KMS-11 (cell line): ENCODE measurements at regions not wholly inside any gene's neighbourhood (a gene's known extent, or its start where the extent isn't known, plus 50 kb on each side); places are given as distances from the start of the nearest gene placed in this dataset.

Experiments
- H2AFZ ChIP-seq: fragments of 200-600 bp; sonication (generic); 2 replicates; pipeline ENCODE4 v1.6.1; 2016; ENCODE audit warnings: antibody characterized with exemption, mixed run types, low read depth
- H3K27ac ChIP-seq: fragments of 200-600 bp; sonication (generic); 2 replicates; pipeline ENCODE4 v1.6.1; 2016; ENCODE audit warnings: mild to moderate bottlenecking, mixed run types
- H3K27me3 ChIP-seq: fragments of 200-600 bp; sonication (generic); 2 replicates; pipeline ENCODE4 v1.6.1; 2017; ENCODE audit warnings: mild to moderate bottlenecking, low read depth, mixed run types, moderate library complexity; ENCODE audit not compliant: insufficient read depth
- H3K36me3 ChIP-seq: fragments of 200-600 bp; sonication (generic); 2 replicates; pipeline ENCODE4 v1.6.1; 2017; ENCODE audit warnings: mild to moderate bottlenecking, mixed run types; ENCODE audit not compliant: insufficient read depth
- H3K4me1 ChIP-seq: fragments of 200-600 bp; sonication (generic); 2 replicates; pipeline ENCODE4 v1.6.1; 2016; ENCODE audit warnings: mild to moderate bottlenecking, low read depth, mixed run types; ENCODE audit not compliant: poor library complexity, severe bottlenecking
- H3K4me2 ChIP-seq: fragments of 200-600 bp; sonication (generic); 2 replicates; pipeline ENCODE4 v1.7.0; 2016; ENCODE audit warnings: mild to moderate bottlenecking, mixed run types
- H3K4me3 ChIP-seq: fragments of 200-600 bp; sonication (generic); IDR thresholded peaks from 2 replicates; pipeline ENCODE4 v1.6.1; 2017; ENCODE audit warnings: low read depth, low read length, mixed read lengths; ENCODE audit not compliant: insufficient read depth
- H3K79me2 ChIP-seq: fragments of 200-600 bp; sonication (generic); 2 replicates; pipeline ENCODE4 v1.6.1; 2016; ENCODE audit warnings: low read depth, mixed run types; ENCODE audit not compliant: insufficient read depth
- H3K9ac ChIP-seq: fragments of 200-600 bp; sonication (generic); 2 replicates; pipeline ENCODE4 v1.6.1; 2016; ENCODE audit warnings: mild to moderate bottlenecking, mixed run types
- H4K20me1 ChIP-seq: fragments of 200-600 bp; sonication (generic); 2 replicates; pipeline ENCODE4 v1.6.1; 2016; ENCODE audit warnings: mild to moderate bottlenecking, mixed run types; ENCODE audit not compliant: insufficient read depth
- TF ChIP-seq, protein P1 (sequence below): fragments of 200-600 bp; sonication (generic); conservative IDR thresholded peaks from 2 replicates; pipeline ENCODE4 v1.6.1; 2017; ENCODE audit warnings: low read depth, mild to moderate bottlenecking, antibody characterized with exemption, low read length, moderate library complexity, mixed read lengths

DNA sequence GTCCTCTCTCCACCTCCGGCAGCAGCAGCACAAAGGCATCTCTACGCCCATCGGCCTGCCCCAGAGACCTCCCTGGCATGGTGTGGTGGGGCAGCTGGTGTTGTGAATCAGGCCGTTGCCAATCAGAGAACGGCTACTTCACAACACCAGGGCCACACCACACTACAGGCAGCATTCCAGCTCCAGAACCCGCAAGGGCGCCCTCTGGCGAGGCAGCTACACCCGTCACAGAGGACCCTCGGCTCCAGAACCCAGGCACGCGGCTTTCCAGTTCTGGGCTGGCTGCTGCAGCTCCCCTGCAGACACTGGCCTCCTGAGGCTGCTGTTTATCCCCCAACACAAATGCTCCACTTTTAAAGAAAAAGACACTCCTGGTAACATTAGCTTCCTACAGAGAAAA lies 127.5 kb upstream of the TOPAZ1 start:
- no peak overlapping the region for H3K27ac ChIP-seq
- no peak overlapping the region for H3K4me2 ChIP-seq
- no peak overlapping the region for H2AFZ ChIP-seq

DNA sequence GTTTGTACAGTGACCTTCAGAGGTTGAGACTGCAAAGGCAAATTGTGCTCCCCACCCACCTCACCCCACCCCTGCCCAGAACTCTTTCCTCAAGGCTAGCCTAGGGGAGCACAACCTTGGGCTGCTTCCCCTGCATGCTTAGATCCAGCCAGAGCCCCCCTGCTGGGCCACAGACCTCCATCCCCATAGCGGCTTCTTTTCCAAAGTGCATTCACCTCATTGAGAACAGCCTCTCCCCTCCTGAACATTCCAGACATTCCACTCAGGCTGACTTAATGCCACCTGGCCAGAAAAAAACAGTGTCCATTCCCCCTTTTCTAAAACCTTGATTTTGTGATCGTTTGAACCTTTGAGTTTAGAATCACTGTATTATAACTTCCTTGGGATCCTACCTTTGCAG lies 124.4 kb upstream of the TOPAZ1 start:
- Histone ChIP-seq H3K4me2 (no peak overlapping the region), H4K20me1 (no peaks in the 10 kb centered on the region), H3K79me2 (no peaks in the 10 kb centered on the region), H3K4me3 (no peak overlapping the region), H3K36me3 (no peaks in the 10 kb centered on the region), H3K9ac (no peak overlapping the region), H3K27ac (no peak overlapping the region), H3K4me1 (no peaks in the 10 kb centered on the region), H2AFZ (no peak overlapping the region), H3K27me3 (no peaks in the 10 kb centered on the region)
- TF ChIP-seq, protein P1, sequence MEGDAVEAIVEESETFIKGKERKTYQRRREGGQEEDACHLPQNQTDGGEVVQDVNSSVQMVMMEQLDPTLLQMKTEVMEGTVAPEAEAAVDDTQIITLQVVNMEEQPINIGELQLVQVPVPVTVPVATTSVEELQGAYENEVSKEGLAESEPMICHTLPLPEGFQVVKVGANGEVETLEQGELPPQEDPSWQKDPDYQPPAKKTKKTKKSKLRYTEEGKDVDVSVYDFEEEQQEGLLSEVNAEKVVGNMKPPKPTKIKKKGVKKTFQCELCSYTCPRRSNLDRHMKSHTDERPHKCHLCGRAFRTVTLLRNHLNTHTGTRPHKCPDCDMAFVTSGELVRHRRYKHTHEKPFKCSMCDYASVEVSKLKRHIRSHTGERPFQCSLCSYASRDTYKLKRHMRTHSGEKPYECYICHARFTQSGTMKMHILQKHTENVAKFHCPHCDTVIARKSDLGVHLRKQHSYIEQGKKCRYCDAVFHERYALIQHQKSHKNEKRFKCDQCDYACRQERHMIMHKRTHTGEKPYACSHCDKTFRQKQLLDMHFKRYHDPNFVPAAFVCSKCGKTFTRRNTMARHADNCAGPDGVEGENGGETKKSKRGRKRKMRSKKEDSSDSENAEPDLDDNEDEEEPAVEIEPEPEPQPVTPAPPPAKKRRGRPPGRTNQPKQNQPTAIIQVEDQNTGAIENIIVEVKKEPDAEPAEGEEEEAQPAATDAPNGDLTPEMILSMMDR = no peak

More for the DNA sequence above, 127.5 kb upstream of the TOPAZ1 start:
- Histone ChIP-seq H3K4me1 (no peaks in the 10 kb centered on the region), H3K27me3 (no peaks in the 10 kb centered on the region), H3K4me3 (no peak overlapping the region), H3K79me2 (no peaks in the 10 kb centered on the region), H3K9ac (no peak overlapping the region), H3K36me3 (no peaks in the 10 kb centered on the region), H4K20me1 (no peaks in the 10 kb centered on the region)
- TF ChIP-seq, protein P1 = no peak

- H3K4me1 ChIP-seq = no peaks in the 10 kb centered on the region
- H3K4me2 ChIP-seq = no peak overlapping the region
- no peak overlapping the region for H3K27ac ChIP-seq
- H4K20me1 ChIP-seq = no peaks in the 10 kb centered on the region
- H3K9ac ChIP-seq = no peak overlapping the region
- no peaks in the 10 kb centered on the region for H3K36me3 ChIP-seq
- TF ChIP-seq, protein P1 = no peak
- no peaks in the 10 kb centered on the region for H3K79me2 ChIP-seq
- H2AFZ ChIP-seq = no peak overlapping the region
- no peaks in the 10 kb centered on the region for H3K27me3 ChIP-seq
- H3K4me3 ChIP-seq = no peak overlapping the region
Observed at GRCh38 chr3:44117736-44118135, 124.0 kb upstream of the TOPAZ1 start.

GRCh38 chr3:44120721-44121582 lies 120.7 kb upstream of the TOPAZ1 start:
- Histone ChIP-seq H3K79me2 (no peaks in the 10 kb centered on the region), H3K36me3 (no peaks in the 10 kb centered on the region), H3K4me1 (no peaks in the 10 kb centered on the region), H3K9ac (no peak overlapping the region), H3K27ac (no peak overlapping the region), H3K4me2 (no peak overlapping the region), H2AFZ (no peak overlapping the region), H3K27me3 (no peaks in the 10 kb centered on the region), H3K4me3 (no peak overlapping the region), H4K20me1 (no peaks in the 10 kb centered on the region)
- TF ChIP-seq, protein P1 = no peak
